Breast epithelium (tissue), 4 donors: ENCODE measurements at regions not wholly inside any gene's neighbourhood (a gene's known extent, or its start where the extent isn't known, plus 50 kb on each side); places are given as distances from the start of the nearest gene placed in this dataset.

Experiments
- DNase-seq, 2 donors: peaks; one replicate each; pipeline ENCODE4 v3.0.0-alpha.2; 2019; ENCODE audit warnings: low spot score in 2 of 2
- H3K27ac ChIP-seq, 2 donors: fragments of 200-600 bp; sonication (generic) in 1 of 2; one replicate each; pipeline ENCODE4 v1.5.1; 2016 to 2019; ENCODE audit warnings: mild to moderate bottlenecking in 1 of 2
- H3K27me3 ChIP-seq, 2 donors: fragments of 200-600 bp; sonication (generic) in 1 of 2; one replicate each; pipeline versions ENCODE4 v1.5.1 to v1.6.0; 2017 to 2019; ENCODE audit warnings: control low read depth in 1 of 2, mild to moderate bottlenecking in 1 of 2
- H3K36me3 ChIP-seq: fragments of 200-600 bp; one replicate; pipeline ENCODE4 v1.5.1; 2019
- H3K4me1 ChIP-seq, 2 donors: fragments of 200-600 bp; sonication (generic); one replicate each; pipeline ENCODE4 v1.5.1; 2016 to 2019; ENCODE audit warnings: control low read depth in 1 of 2
- H3K4me3 ChIP-seq, 3 donors: fragments of 200-600 bp; sonication (generic); 1 replicate in 2 of 3; 2 replicates in 1 of 3; pipeline ENCODE4 v1.5.1; 2016 to 2019; ENCODE audit warnings: mild to moderate bottlenecking in 3 of 3, moderate library complexity in 2 of 3
- H3K9me3 ChIP-seq, 2 donors: fragments of 200-600 bp; sonication (generic) in 1 of 2; one replicate each; pipeline ENCODE4 v1.5.1; 2016 to 2019; ENCODE audit warnings: control low read depth in 1 of 2
- POLR2A ChIP-seq: fragments of 450-650 bp; IDR thresholded peaks from one replicate; pipeline ENCODE4 v1.6.1; 2016; ENCODE audit warnings: antibody characterized with exemption, mild to moderate bottlenecking, moderate library complexity
- POLR2AphosphoS5 ChIP-seq, 3 donors: sonication (generic); formaldehyde crosslinking; IDR thresholded peaks; one replicate each; pipeline ENCODE4 v1.6.1; 2017; ENCODE audit warnings: antibody characterized with exemption in 3 of 3
- intact Hi-C: fragments of 100-400 bp; cut with DNase I; formaldehyde crosslinking; loops from one replicate; pipeline ENCODE4 v1.15.1; 2023; ENCODE audit warnings: low total_unique reads
- TF ChIP-seq, protein P1 (sequence below), 3 donors: fragments of 450-650 bp; IDR thresholded peaks; one replicate each; pipeline ENCODE4 v1.5.1; 2016 to 2017; ENCODE audit warnings: antibody characterized with exemption in 3 of 3, mild to moderate bottlenecking in 3 of 3, moderate library complexity in 3 of 3

DNA sequence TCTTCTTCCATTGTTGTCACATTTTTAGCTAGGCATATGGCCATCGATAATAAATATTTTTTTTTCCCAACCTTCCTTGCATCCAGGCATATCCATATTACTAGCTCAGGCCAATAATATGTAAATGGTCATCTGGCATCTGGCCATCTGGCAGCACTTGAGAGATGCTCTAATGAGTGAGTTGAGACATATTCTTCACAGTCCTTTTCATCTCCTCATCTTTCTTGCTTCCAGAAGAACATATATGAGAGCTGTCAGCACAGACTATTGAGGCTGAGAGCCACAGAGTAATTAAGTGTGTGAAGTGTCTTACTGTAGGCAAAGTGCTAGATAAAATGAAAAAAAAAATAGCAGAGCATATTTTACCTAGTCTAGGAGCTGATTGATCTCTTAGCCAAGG, 628.4 kb upstream of the TMPRSS15 start:
- H3K27me3 ChIP-seq = no peaks in the 10 kb centered on the region
- no peak overlapping the region for H3K27ac ChIP-seq
- H3K36me3 ChIP-seq = no peaks in the 10 kb centered on the region
- DNase-seq = no peak
- TF ChIP-seq, protein P1, sequence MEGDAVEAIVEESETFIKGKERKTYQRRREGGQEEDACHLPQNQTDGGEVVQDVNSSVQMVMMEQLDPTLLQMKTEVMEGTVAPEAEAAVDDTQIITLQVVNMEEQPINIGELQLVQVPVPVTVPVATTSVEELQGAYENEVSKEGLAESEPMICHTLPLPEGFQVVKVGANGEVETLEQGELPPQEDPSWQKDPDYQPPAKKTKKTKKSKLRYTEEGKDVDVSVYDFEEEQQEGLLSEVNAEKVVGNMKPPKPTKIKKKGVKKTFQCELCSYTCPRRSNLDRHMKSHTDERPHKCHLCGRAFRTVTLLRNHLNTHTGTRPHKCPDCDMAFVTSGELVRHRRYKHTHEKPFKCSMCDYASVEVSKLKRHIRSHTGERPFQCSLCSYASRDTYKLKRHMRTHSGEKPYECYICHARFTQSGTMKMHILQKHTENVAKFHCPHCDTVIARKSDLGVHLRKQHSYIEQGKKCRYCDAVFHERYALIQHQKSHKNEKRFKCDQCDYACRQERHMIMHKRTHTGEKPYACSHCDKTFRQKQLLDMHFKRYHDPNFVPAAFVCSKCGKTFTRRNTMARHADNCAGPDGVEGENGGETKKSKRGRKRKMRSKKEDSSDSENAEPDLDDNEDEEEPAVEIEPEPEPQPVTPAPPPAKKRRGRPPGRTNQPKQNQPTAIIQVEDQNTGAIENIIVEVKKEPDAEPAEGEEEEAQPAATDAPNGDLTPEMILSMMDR (IDR thresholded peaks at IDR 0.05) = no peak
- no peak for TF ChIP-seq POLR2AphosphoS5 (IDR thresholded peaks at IDR 0.05)
- no peak for TF ChIP-seq POLR2A
- intact Hi-C loops = no loop called here
- H3K4me1 ChIP-seq = no peaks in the 10 kb centered on the region
- H3K9me3 ChIP-seq = no peaks in the 10 kb centered on the region
- no peak overlapping the region for H3K4me3 ChIP-seq

DNA sequence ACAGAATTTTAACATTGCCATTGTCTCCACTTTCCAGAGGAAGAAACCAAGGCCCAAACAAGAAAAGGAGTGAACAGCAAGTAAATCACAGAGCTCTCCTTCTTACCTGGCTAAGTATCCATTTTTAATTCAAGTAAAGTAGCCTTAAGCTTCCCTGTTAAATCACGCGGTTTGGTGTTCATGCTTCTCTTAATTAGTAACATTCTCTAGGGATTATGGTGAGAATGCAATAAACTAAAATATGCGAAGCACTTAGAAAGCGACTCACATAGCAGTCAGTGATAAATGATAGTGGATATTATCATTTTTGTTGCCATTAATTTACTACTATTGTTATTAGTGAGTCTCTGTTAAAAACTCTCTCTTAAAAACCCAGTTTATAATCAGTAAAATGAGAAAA, 630.5 kb upstream of the TMPRSS15 start:
- intact Hi-C loops = no loop called here

DNA sequence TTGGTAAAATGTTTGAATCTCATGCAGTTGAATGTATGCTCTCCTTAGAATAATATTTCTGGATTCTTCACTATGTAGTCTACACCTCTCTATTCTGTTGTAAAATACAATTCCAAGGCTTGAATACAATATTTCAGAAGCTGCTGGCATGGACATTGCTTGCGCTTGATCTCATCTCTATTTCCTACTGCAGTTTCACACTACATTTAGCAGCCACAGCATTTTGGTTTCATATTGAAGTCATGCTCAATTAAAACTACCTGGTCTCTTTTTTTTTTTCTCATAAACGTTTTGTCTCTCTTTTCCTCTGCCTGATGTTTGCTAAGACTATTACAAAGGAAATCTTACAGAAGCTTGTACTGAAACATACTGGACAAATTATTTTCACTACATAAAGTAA, 631.0 kb upstream of the TMPRSS15 start:
- Histone ChIP-seq H3K4me3 (no peak overlapping the region), H3K36me3 (no peaks in the 10 kb centered on the region), H3K27me3 (no peaks in the 10 kb centered on the region), H3K27ac (no peak overlapping the region), H3K9me3 (no peaks in the 10 kb centered on the region), H3K4me1 (no peaks in the 10 kb centered on the region)
- TF ChIP-seq, protein P1 (IDR thresholded peaks at IDR 0.05) = no peak
- TF ChIP-seq POLR2A (no peak), POLR2AphosphoS5 (IDR thresholded peaks at IDR 0.05) (no peak)
- DNase-seq = no peak
- intact Hi-C loops = no loop called here

More for the DNA sequence above, 630.5 kb upstream of the TMPRSS15 start:
- Histone ChIP-seq H3K36me3 (no peaks in the 10 kb centered on the region), H3K4me3 (no peak overlapping the region), H3K4me1 (no peaks in the 10 kb centered on the region), H3K27ac (no peak overlapping the region), H3K27me3 (no peaks in the 10 kb centered on the region), H3K9me3 (no peaks in the 10 kb centered on the region)
- DNase-seq = no peak
- TF ChIP-seq POLR2AphosphoS5 (IDR thresholded peaks at IDR 0.05) = no peak

GRCh38 chr21:19045876-19046275, 642.3 kb upstream of the TMPRSS15 start:
- Histone ChIP-seq H3K27ac (no peak overlapping the region), H3K4me3 (no peak overlapping the region), H3K36me3 (no peaks in the 10 kb centered on the region), H3K27me3 (no peaks in the 10 kb centered on the region), H3K9me3 (no peaks in the 10 kb centered on the region), H3K4me1 (no peaks in the 10 kb centered on the region)
- DNase-seq = no peak
- intact Hi-C loops = no loop called here
- TF ChIP-seq, protein P1 (IDR thresholded peaks at IDR 0.05) = no peak
- TF ChIP-seq POLR2A (no peak), POLR2AphosphoS5 (IDR thresholded peaks at IDR 0.05) (no peak)

- Histone ChIP-seq H3K4me1 (no peaks in the 10 kb centered on the region), H3K9me3 (peaks cover 0 to 13% of the 10 kb centered on the region in 2 donors), H3K4me3 (no peak overlapping the region), H3K27me3 (no peaks in the 10 kb centered on the region), H3K36me3 (no peaks in the 10 kb centered on the region), H3K27ac (no peak overlapping the region)
- intact Hi-C loops = no loop called here
- TF ChIP-seq POLR2A = no peak
- TF ChIP-seq, protein P1 (IDR thresholded peaks at IDR 0.05) = no peak
- TF ChIP-seq POLR2AphosphoS5 (IDR thresholded peaks at IDR 0.05) = no peak
- no peak for DNase-seq
These were observed 644.6 kb upstream of the TMPRSS15 start for GRCh38 chr21:19048098-19048672.

GRCh38 chr21:19049567-19049966, 646.0 kb upstream of the TMPRSS15 start:
- intact Hi-C loops = no loop called here
- H3K36me3 ChIP-seq = no peaks in the 10 kb centered on the region
- TF ChIP-seq, protein P1 (IDR thresholded peaks at IDR 0.05) = no peak
- TF ChIP-seq POLR2A (no peak), POLR2AphosphoS5 (IDR thresholded peaks at IDR 0.05) (no peak)
- DNase-seq = no peak
- no peak overlapping the region for H3K4me3 ChIP-seq
- H3K9me3 ChIP-seq = peaks cover 0 to 26% of the 10 kb centered on the region in 2 donors
- H3K4me1 ChIP-seq = no peaks in the 10 kb centered on the region
- H3K27me3 ChIP-seq = no peaks in the 10 kb centered on the region
- no peak overlapping the region for H3K27ac ChIP-seq
